ENCODE measurements at regions not wholly inside any gene's neighbourhood (a gene's known extent, or its start where the extent isn't known, plus 50 kb on each side); places are given as distances from the start of the nearest gene placed in this dataset.

DNA sequence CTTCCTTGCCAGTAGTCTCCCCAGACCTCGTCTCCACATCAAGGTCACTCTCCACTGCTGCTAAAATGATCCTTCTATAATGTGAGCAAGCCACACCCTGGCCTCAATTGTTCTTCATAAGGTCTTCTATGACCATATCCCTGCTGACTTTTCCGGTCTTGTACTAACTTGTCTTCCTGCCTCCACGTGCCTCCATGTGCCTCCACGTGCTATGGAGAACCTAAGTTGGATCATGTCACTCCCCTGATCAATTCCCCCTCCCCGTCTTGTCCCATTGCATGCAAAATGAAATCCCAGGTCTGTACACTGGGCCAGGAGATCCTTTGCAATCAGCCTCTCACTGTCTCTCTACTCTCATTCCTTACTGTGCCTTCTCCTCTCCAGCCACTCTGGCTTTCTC is 110.6 kb downstream of the TTC8 start:
- Histone ChIP-seq H3K27ac (no peak overlapping the region), H3K27me3 (no peaks in the 10 kb centered on the region), H3K9me3 (no peaks in the 10 kb centered on the region), H3K4me1 (no peaks in the 10 kb centered on the region), H3K4me3 (no peak overlapping the region), H3K36me3 (no peaks in the 10 kb centered on the region)
- WGBS (ENCODE audit: insufficient coverage, low coverage, low lambda C conversion rate, missing lambda C conversion rate), result 63% methylated on average over 4 of the region's 5 CpGs
- TF ChIP-seq, protein P1, sequence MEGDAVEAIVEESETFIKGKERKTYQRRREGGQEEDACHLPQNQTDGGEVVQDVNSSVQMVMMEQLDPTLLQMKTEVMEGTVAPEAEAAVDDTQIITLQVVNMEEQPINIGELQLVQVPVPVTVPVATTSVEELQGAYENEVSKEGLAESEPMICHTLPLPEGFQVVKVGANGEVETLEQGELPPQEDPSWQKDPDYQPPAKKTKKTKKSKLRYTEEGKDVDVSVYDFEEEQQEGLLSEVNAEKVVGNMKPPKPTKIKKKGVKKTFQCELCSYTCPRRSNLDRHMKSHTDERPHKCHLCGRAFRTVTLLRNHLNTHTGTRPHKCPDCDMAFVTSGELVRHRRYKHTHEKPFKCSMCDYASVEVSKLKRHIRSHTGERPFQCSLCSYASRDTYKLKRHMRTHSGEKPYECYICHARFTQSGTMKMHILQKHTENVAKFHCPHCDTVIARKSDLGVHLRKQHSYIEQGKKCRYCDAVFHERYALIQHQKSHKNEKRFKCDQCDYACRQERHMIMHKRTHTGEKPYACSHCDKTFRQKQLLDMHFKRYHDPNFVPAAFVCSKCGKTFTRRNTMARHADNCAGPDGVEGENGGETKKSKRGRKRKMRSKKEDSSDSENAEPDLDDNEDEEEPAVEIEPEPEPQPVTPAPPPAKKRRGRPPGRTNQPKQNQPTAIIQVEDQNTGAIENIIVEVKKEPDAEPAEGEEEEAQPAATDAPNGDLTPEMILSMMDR (IDR thresholded peaks at IDR 0.05), result no peak
- no peak for TF ChIP-seq POLR2A (IDR thresholded peaks at IDR 0.05)
- ATAC-seq (no peak), DNase-seq (no peak)
- intact Hi-C loops (cut with DNase I), result no loop called here

DNA sequence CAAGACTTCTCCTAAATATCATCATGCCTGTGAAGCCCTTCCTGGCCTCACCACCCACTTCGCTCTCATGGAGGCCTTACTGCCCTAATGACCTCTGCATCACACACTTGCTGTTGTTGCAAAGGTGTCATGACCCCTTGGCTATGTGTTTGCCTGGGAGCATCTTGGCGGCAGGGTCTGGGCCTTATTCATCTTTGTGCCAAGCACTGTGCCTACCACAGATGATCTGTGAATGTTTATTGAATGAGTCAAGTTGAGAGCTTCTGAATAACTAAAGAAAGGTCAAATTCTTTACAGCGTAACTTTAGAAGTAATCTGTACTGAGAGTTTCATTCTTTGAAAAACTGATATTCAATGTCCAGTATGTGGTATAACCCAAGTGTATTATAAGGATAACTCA is 113.3 kb downstream of the TTC8 start:
- Histone ChIP-seq H3K4me1 (no peaks in the 10 kb centered on the region), H3K27me3 (no peaks in the 10 kb centered on the region), H3K27ac (no peak overlapping the region), H3K36me3 (no peaks in the 10 kb centered on the region), H3K9me3 (no peaks in the 10 kb centered on the region), H3K4me3 (no peak overlapping the region)
- no peak for TF ChIP-seq POLR2A (IDR thresholded peaks at IDR 0.05)
- TF ChIP-seq, protein P1 (IDR thresholded peaks at IDR 0.05), result no peak
- DNase-seq (no peak), ATAC-seq (no peak)
- WGBS (ENCODE audit: insufficient coverage, low coverage, low lambda C conversion rate, missing lambda C conversion rate), result 91% methylated on average over 3 of the region's 3 CpGs
- intact Hi-C loops (cut with DNase I), result no loop called here

DNA sequence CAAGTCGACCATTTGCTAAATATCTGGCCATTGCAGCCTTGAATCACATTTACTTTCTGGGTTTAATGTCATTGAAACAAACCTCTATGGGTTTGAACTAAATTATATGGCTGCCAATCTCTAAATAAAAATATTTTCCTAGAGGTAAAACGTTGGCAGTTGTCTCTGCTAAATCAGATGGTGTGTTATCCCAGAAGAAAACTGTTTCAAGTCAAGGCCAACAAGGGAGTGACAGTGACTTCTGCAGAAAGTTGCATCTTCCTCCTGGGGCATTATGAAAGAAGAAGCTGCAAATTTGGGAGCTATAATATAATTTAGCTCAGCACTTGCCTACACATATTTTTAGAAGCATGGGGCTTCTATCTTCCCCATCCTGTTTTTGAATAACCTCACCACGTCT is 116.2 kb downstream of the TTC8 start:
- 16% methylated on average over 3 of the region's 3 CpGs for WGBS (ENCODE audit: insufficient coverage, low coverage, low lambda C conversion rate, missing lambda C conversion rate)
- Histone ChIP-seq H3K36me3 (no peaks in the 10 kb centered on the region), H3K9me3 (no peaks in the 10 kb centered on the region), H3K27me3 (no peaks in the 10 kb centered on the region), H3K4me1 (no peaks in the 10 kb centered on the region), H3K4me3 (no peak overlapping the region), H3K27ac (no peak overlapping the region)
- TF ChIP-seq POLR2A (IDR thresholded peaks at IDR 0.05), result no peak
- TF ChIP-seq, protein P1 (IDR thresholded peaks at IDR 0.05), result no peak
- DNase-seq, result no peak
- intact Hi-C loops (cut with DNase I), result no loop called here
- ATAC-seq, result no peak

DNA sequence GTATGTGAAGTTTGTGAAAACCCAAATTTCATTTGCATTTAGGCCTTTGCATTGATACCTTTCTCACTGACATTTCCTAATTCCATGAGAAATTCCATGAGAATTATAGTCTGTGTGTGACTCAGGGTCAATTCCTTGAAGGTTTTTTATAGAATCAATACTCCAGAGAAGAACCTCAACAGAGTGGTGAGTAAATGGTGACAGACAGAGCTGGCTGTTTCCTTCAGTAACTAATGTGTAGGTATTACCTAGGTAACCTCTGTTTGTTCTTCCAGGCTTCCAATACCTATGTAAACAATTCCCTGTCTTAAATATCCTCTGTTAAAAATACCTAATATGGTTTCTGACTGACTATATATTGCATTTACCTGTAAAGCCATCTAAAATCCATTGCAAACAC is 117.0 kb downstream of the TTC8 start:
- ATAC-seq (no peak), DNase-seq (no peak)
- Histone ChIP-seq H3K36me3 (no peaks in the 10 kb centered on the region), H3K4me1 (no peaks in the 10 kb centered on the region), H3K27me3 (no peaks in the 10 kb centered on the region), H3K27ac (no peak overlapping the region), H3K4me3 (no peak overlapping the region), H3K9me3 (no peaks in the 10 kb centered on the region)
- TF ChIP-seq, protein P1 (IDR thresholded peaks at IDR 0.05), result no peak
- no peak for TF ChIP-seq POLR2A (IDR thresholded peaks at IDR 0.05)
- intact Hi-C loops (cut with DNase I), result no loop called here

All from right lobe of liver (tissue), 6 donors.